GM12878 (cell line): ENCODE measurements at regions not wholly inside any gene's neighbourhood (a gene's known extent, or its start where the extent isn't known, plus 50 kb on each side); places are given as distances from the start of the nearest gene placed in this dataset.

Source experiments
- ATAC-seq: fragments of 200-7000 bp; cut with Tn5 transposase; 3 replicates; pipeline ENCODE4 v1.9.1; 2020; ENCODE audit warnings: mild to moderate bottlenecking, moderate library complexity
- BruUV-seq: library from RNA; stranded (reverse); fragments of 400-500 nt; replicated peaks from 2 replicates; lab custom pipeline; 2021; lab: Mats Ljungman, UMichigan
- CTCF ChIA-PET: fragments of 300-600 bp; sonication (Branson Sonifier 250); formaldehyde crosslinking; extraction: SDS; loops from one replicate; lab custom pipeline; 2021; ENCODE audit warnings: inconsistent platforms; lab: Yijun Ruan, JAX
- POLR2A ChIA-PET: fragments of 350-600 bp; formaldehyde crosslinking; extraction: SDS; loops from one replicate; lab custom pipeline; 2021; ENCODE audit warnings: inconsistent platforms; lab: Charles Lee
- RAD21 ChIA-PET: fragments of 300-600 bp; sonication (Branson Sonifier 250); formaldehyde crosslinking; loops from one replicate; lab custom pipeline; 2023; ENCODE audit warnings: antibody characterized with exemption; ENCODE audit not compliant: unreplicated experiment; lab: Charles Lee
- SMC1A ChIA-PET: fragments of 300-600 bp; sonication (Branson Sonifier 250); formaldehyde crosslinking; loops from one replicate; lab custom pipeline; 2023; ENCODE audit not compliant: unreplicated experiment, uncharacterized antibody; lab: Charles Lee
- DNase-seq: peaks from one replicate; pipeline ENCODE4 v3.0.0-alpha.2; 2011; ENCODE audit warnings: low read depth, low spot score
- FAIRE-seq: peaks from 3 replicates; lab custom pipeline; 2011; peaks lifted over from hg19 to GRCh38; lab: Jason Lieb, UNC
- H2AFZ ChIP-seq: 2 replicates; pipeline ENCODE4 v1.6.0; 2011; ENCODE audit warnings: low read depth, low read length, control low read depth; ENCODE audit not compliant: control insufficient read depth
- H3K27ac ChIP-seq: 2 replicates; pipeline ENCODE4 v1.5.1; 2011; ENCODE audit warnings: control low read depth; ENCODE audit not compliant: control insufficient read depth, insufficient read depth
- H3K27me3 ChIP-seq, 2 experiments: replicated peaks in 1 of 2; 2 replicates each; pipeline versions ENCODE4 v1.6.0 to v1.6.1; 2011; ENCODE audit warnings: low read length in 1 of 2; ENCODE audit not compliant: control insufficient read depth in 2 of 2, insufficient read depth in 2 of 2
- H3K36me3 ChIP-seq, 2 experiments: 2 replicates each; pipeline ENCODE4 v1.5.1; 2011; ENCODE audit warnings: low read length in 1 of 2; ENCODE audit not compliant: control insufficient read depth in 2 of 2, insufficient read depth in 2 of 2
- H3K4me1 ChIP-seq: 2 replicates; pipeline ENCODE4 v1.6.1; 2011; ENCODE audit warnings: mild to moderate bottlenecking, low read length, moderate library complexity, mixed read lengths; ENCODE audit not compliant: control insufficient read depth, insufficient read depth
- H3K4me2 ChIP-seq: 2 replicates; pipeline ENCODE4 v1.6.0; 2011; ENCODE audit warnings: control low read depth; ENCODE audit not compliant: control insufficient read depth, insufficient read depth
- H3K4me3 ChIP-seq: fragments of 200-600 bp; sonication (generic); 2 replicates; pipeline ENCODE4 v1.5.1; 2016
- H3K79me2 ChIP-seq: 2 replicates; pipeline ENCODE4 v1.6.0; 2011; ENCODE audit warnings: low read length; ENCODE audit not compliant: control insufficient read depth, insufficient read depth
- H3K9ac ChIP-seq: 2 replicates; pipeline ENCODE4 v1.8.0; 2011; ENCODE audit warnings: low read length, control low read depth, mixed read lengths; ENCODE audit not compliant: control insufficient read depth, insufficient read depth
- H3K9me3 ChIP-seq: replicated peaks from 3 replicates; pipeline ENCODE4 v1.5.1; 2011; ENCODE audit warnings: mild to moderate bottlenecking, low read length; ENCODE audit not compliant: control insufficient read depth, insufficient read depth
- H4K20me1 ChIP-seq: 2 replicates; pipeline ENCODE4 v1.6.0; 2011; ENCODE audit not compliant: control insufficient read depth, insufficient read depth
- EGR1 ChIP-seq, 2 experiments: IDR thresholded peaks; 1 replicate in 1 of 2; 2 replicates in 1 of 2; pipeline ENCODE4 v1.6.1; 2011 to 2012; ENCODE audit warnings: low read depth in 2 of 2, low read length in 2 of 2, borderline replicate concordance in 1 of 2, mild to moderate bottlenecking in 1 of 2, moderate library complexity in 1 of 2
- FOXK2 ChIP-seq: fragments of 450-650 bp; IDR thresholded peaks from 2 replicates; pipeline ENCODE4 v1.6.1; 2017; ENCODE audit warnings: mild to moderate bottlenecking, moderate library complexity
- HCFC1 ChIP-seq: fragments of 150-350 bp; IDR thresholded peaks from 2 replicates; pipeline ENCODE4 v1.6.1; 2014; ENCODE audit warnings: low read length
- KLF5 ChIP-seq: fragments of 450-650 bp; IDR thresholded peaks from 2 replicates; pipeline ENCODE4 v1.6.1; 2014; ENCODE audit warnings: mild to moderate bottlenecking; ENCODE audit not compliant: partially characterized antibody
- MYB ChIP-seq: fragments of 150-350 bp; IDR thresholded peaks from 2 replicates; pipeline ENCODE4 v1.6.1; 2014; ENCODE audit warnings: mild to moderate bottlenecking, low read depth, low read length, borderline replicate concordance
- PML ChIP-seq: IDR thresholded peaks from 2 replicates; pipeline ENCODE4 v1.6.1; 2012; ENCODE audit warnings: low read length, inconsistent platforms
- RFX5 ChIP-seq: IDR thresholded peaks from 2 replicates; pipeline ENCODE4 v1.6.1; 2011; ENCODE audit warnings: low read depth, low read length, improper control_type of control experiment
- SIN3A ChIP-seq: IDR thresholded peaks from 2 replicates; pipeline ENCODE4 v1.6.1; 2012; ENCODE audit warnings: low read depth, low read length, improper control_type of control experiment
- SKIL ChIP-seq: fragments of 450-650 bp; IDR thresholded peaks from 2 replicates; pipeline ENCODE4 v1.6.1; 2017; ENCODE audit warnings: mild to moderate bottlenecking, low read depth, inconsistent platforms; ENCODE audit not compliant: poor library complexity, severe bottlenecking
- SREBF1 ChIP-seq: IDR thresholded peaks from 2 replicates; pipeline ENCODE4 v1.6.1; 2012; ENCODE audit warnings: mild to moderate bottlenecking, low read length
- SUPT20H ChIP-seq: IDR thresholded peaks from 2 replicates; pipeline ENCODE4 v1.6.1; 2011; ENCODE audit warnings: low read depth, mild to moderate bottlenecking, low read length, moderate library complexity, borderline replicate concordance; ENCODE audit not compliant: control insufficient read depth
- TAF1 ChIP-seq: IDR thresholded peaks from 2 replicates; pipeline ENCODE4 v1.6.1; 2011; ENCODE audit warnings: mild to moderate bottlenecking, low read depth, low read length, borderline replicate concordance
- ZBTB11 ChIP-seq: fragments of 450-650 bp; formaldehyde crosslinking; IDR thresholded peaks from 2 replicates; pipeline ENCODE4 v1.5.0; 2022; ENCODE audit warnings: mild to moderate bottlenecking, missing genetic modification characterization
- WGBS: methylation state at CpG from one replicate; pipeline ENCODE4 v1.1.6; 2016; ENCODE audit warnings: low lambda C conversion rate; ENCODE audit not compliant: insufficient replicate concordance, insufficient coverage; ENCODE audit errors: missing lambda C conversion rate; 5-methylcytosine and 5-hydroxymethylcytosine counted together
- in situ Hi-C: fragments of 300-500 bp; cut with MboI; formaldehyde crosslinking; loops from 9 replicates; pipeline ENCODE4 v1.14.3; 2018; ENCODE audit warnings: mixed read lengths
- intact Hi-C: fragments of 100-400 bp; cut with micrococcal nuclease; formaldehyde crosslinking; loops from one replicate; pipeline ENCODE4 v1.14.2; 2022; ENCODE audit not compliant: unreplicated experiment

GRCh38 chr5:28862860-28863196 is 1824.4 kb upstream of the CDH9 start:
- TF ChIP-seq SUPT20H (no peak), KLF5 (no peak)
- H3K27me3 ChIP-seq: no peaks in the 10 kb centered on the region
- H3K4me3 ChIP-seq: no peak overlapping the region
- POLR2A ChIA-PET: no interaction called here
- no peaks in the 10 kb centered on the region for H3K36me3 ChIP-seq
- H3K9ac ChIP-seq: no peak overlapping the region
- no peak for DNase-seq
- ATAC-seq: no peak
- RAD21 ChIA-PET: no interaction called here
- CTCF ChIA-PET: no interaction called here
- no peaks in the 10 kb centered on the region for H3K79me2 ChIP-seq
- no peaks in the 10 kb centered on the region for H4K20me1 ChIP-seq
- no peaks in the 10 kb centered on the region for H3K9me3 ChIP-seq
- intact Hi-C loops (no loop called here), in situ Hi-C loops (no loop called here)
- no TSS peak for BruUV-seq
- no peak for FAIRE-seq
- H3K4me2 ChIP-seq: no peak overlapping the region
- no peaks in the 10 kb centered on the region for H3K4me1 ChIP-seq
- SMC1A ChIA-PET: no interaction called here
- no peak overlapping the region for H2AFZ ChIP-seq
- 0% methylated on average over 1 of the region's 1 CpG for WGBS
- no peak overlapping the region for H3K27ac ChIP-seq

- no peak overlapping the region for H3K4me2 ChIP-seq
- no peaks in the 10 kb centered on the region for H3K36me3 ChIP-seq
- no peak overlapping the region for H3K9ac ChIP-seq
- DNase-seq (no peak), FAIRE-seq (no peak), ATAC-seq (no peak)
- in situ Hi-C loops (no loop called here), intact Hi-C loops (no loop called here)
- BruUV-seq: no TSS peak
- H3K27me3 ChIP-seq: no peaks in the 10 kb centered on the region
- no peaks in the 10 kb centered on the region for H3K79me2 ChIP-seq
- ChIA-PET SMC1A (no interaction called here), POLR2A (no interaction called here), CTCF (no interaction called here), RAD21 (interaction anchor here (0.6 to 0.9 kb wide), 2 partner anchors 11 to 659 kb away, joined by 3 read pairs; no protein-coding TSS in a partner anchor)
- no peak overlapping the region for H3K27ac ChIP-seq
- 54% methylated on average over 12 of the region's 12 CpGs for WGBS
- H3K4me3 ChIP-seq: no peak overlapping the region
- no peaks in the 10 kb centered on the region for H4K20me1 ChIP-seq
- H3K4me1 ChIP-seq: no peaks in the 10 kb centered on the region
- H3K9me3 ChIP-seq: no peaks in the 10 kb centered on the region
- no peak overlapping the region for H2AFZ ChIP-seq
- TF ChIP-seq ZBTB11 (CRISPR knock-in tag) (no peak), RFX5 (no peak), SREBF1 (no peak), SIN3A (no peak), TAF1 (no peak), FOXK2 (no peak), SKIL (no peak), EGR1 (IDR thresholded peaks at IDR 0.05; ENCODE audit: borderline replicate concordance in 1 of 2, low read depth in 2 of 2, low read length in 2 of 2) (no peak), PML (no peak), HCFC1 (no peak), MYB (no peak)
These were observed 1823.9 kb upstream of the CDH9 start for GRCh38 chr5:28862137-28862859.
